ENCODE measurements at regions not wholly inside any gene's neighbourhood (a gene's known extent, or its start where the extent isn't known, plus 50 kb on each side); places are given as distances from the start of the nearest gene placed in this dataset.
"Not testable (repeated sequence)": the region's sequence is repeated elsewhere in the genome, so short reads cannot be mapped to it uniquely, and the experiment has no call there.

GRCh38 chr17:37828651-37829124 is 83.8 kb upstream of the HNF1B start:
- ATAC-seq, result no peak

DNA sequence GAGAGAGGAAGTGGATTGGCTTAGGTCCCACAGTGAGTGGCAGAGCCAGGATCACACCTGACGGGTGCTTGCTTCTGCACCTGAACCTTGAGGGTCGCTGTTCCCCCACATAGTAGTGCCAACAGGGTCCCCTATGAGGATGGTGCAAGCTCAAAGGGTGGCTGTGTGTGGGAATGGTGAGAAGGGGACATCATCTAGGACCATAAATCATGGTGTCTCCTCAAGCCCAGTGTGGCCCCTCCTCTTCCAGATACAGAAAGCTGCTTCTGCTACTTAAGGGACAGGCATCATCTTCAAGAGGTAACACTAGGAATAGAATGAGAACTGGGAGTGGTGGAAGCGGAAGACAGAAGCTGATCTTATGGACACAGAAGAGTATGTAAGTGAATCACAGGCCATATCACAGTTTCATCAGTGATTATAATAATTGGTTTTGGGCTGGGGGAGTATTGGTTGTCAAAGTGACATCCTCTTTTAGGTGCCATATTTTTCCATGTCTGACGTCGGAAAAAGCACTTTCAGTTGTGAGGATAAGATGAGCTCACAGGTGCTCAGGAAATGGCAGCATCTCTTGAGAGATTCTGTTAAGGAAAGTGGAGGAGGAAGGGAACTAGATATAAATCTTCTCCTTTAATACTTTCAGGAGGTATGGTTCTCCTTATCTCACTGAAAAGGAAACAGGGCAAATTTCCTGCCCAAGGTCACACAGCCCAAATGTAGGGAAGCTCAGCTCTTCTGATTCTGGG is 83.2 kb upstream of the HNF1B start:
- no peak for ATAC-seq

DNA sequence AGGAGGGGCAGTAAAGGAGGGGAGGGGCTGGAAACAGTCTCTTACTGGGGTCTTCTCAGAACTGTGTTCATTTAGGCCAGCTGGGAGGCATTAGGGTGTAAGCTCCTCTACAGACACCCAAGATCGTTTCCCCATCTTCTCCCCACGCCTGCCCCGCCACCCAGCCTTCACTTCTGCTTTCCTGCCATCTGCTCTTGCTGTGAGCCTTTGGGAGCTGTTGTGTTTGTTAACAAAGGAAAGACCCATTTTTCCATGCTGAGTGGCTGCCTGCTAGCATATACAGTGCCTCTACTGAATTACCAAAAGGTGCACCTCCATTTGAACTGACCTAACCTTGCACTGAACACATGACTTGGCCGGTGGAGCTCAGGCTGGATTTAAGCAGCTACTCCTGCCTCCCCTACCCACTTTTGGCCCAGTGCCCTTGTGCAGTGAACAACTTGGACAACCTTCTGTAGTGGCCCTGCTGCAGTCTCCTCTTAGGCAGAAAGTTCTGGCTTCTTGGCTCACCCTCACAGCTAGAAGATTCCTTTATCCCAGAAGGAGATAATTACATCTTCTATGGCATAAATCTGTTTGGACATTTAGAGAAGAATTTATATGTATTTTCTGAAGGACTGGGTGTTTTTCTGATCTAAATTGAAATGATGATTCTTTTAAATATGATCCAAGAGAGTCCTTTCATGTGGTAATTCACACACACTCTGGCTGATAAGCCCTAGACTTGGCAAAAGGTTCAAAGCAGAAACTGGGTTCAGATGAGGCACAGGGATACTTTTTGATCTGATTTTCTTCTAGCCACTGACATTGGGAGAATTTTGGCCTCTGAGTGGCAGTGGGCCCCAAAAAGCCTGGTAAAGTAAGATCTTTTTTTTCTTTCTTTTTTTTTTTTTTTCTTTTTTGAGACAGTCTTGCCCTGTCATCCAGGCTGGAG is 81.9 kb upstream of the HNF1B start:
- no peak for ATAC-seq

DNA sequence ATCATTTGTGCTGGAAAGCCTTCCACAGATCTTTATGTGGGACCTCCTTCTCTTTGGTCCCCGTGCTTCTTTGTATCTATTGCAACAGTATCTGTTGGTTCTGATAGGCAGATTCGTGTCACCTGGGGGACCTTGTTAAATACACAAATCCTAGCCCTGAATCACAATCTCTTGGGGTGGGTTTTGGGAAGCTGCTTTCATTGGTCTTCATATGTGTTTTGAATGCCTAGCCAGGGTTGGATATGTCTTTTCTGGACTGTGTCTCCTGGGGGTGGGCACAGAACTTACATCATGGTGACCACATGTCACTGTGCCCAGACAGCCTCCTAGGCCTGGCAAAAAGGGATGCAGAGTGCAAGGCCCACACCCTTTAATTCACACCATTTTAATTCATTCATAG is 81.0 kb upstream of the HNF1B start:
- ATAC-seq, result no peak

DNA sequence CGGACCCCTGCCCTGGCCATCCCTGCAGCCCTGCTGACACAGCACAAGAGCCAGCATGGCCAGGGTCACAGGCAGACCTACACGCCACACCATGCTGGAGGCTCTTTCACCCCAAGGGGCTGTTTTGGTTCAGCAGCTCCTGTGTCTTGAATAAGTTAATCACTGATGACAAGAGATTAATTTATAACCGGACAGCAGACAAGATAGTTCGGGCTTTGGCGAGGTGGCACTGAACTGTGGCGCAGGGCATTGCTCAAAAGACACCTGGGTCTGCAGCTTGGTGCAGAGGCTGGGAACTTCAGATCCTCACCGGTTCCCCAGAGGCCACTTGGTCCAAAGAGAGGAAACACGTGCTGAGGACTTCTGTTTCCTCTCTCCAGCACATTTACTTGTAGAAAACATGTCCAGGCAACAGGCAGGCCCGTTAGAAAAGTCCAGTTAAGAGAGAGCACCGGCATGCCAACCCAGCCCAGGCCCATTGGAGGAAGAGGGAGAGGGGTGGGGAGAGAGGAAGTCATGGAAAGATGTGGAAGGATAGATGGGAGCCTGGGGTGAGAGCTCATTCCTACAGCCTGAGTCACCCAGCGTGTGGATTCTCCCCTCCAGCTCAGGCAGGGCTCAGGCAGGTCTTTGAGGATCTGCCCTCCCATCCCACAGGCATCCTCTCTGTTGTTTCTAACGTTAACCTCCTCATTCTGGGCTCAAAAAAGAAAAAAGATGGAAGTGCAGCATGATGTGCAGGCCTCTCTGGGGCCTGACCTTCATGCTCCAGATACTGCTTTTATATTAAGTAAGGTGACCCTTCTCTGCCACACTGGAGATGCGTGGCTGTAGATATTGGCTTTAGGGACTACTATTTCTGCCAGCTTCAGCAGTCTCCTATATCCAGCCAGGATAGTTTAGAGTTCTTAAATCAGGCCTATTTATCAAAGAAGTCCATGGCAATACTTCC is 80.0 kb upstream of the HNF1B start:
- ATAC-seq, result no peak

GRCh38 chr17:37823996-37824395 is 79.1 kb upstream of the HNF1B start:
- ATAC-seq, result no peak

- ATAC-seq, result no peak
These were observed 76.3 kb upstream of the HNF1B start for GRCh38 chr17:37820995-37821713.

DNA sequence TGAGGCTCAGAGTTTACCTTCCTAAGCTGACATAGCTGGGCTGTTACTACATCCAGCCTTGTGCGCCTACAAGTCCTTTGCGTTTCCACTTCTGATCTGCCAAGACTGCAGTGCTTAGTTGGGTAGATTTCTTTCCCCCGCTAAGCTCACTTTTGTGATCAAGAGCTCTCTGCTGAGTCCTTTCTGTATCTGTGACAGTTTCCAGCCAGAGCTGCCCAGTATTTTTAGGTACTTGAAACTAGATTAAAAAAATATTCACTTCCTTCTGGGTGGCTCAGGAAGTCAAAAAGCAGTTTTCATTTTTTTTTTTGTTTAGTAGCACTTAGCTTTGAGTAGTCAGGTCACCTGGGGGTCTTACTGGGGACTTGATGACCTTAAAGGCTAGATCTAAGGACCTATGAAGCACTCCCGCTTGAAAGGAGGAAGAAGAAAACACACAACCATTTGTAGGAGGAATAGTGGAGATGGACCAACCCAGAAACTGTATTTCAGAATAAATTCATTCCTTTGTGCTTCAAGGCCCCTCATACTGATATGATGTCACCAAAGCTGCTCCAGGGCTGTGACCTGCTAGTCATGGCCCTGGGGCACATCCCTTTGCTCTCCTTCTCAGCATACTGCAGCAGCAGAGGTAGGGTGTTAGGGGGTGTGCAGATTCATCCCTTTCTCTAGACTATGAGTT is 75.6 kb upstream of the HNF1B start:
- ATAC-seq, result no peak

GRCh38 chr17:37818689-37819088 is 73.8 kb upstream of the HNF1B start:
- ATAC-seq, result no peak

- ATAC-seq, result no peak
These were observed 72.1 kb upstream of the HNF1B start for GRCh38 chr17:37816950-37817349.

- no peak for ATAC-seq
These were observed 70.7 kb upstream of the HNF1B start for GRCh38 chr17:37815536-37815935.

DNA sequence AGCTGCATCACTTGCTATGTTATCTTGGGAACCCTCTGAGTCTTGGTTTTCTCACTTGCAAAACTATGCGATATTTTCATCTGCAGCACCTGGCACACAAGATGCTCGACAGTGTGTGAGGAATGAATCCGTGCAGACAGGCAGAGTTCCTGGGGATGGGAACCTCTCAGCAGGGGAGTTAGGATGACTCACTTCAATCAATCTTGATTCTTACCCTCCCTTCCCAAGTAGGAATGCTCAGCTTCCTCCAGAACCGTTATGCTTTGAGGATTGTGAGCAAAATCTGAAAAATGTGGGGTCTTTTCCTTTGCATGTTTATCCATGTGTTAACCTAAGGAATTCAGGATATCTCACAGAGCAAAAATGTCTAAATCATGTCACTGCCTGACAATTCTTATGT is 68.9 kb upstream of the HNF1B start:
- ATAC-seq, result no peak

DNA sequence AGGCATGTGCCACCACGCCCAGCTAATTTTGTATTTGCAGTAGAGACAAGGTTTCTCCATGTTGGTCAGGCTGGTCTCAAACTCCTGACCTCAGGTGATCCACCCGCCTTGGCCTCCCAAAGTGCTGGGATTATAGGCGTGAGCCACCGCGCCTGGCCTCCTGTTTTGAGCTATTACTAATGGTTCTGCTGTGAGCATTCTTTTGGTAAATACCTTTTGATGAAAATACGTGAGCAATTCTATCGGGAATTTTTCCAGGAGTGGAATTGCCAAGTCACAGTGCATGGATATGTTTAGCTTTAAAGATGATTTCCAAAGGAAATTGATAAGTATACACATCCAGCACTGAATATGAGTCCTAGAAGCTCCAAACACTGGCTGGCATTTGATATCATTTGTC is 64.0 kb upstream of the HNF1B start:
- not testable (repeated sequence) for ATAC-seq

- ATAC-seq, result no peak
These were observed 58.0 kb upstream of the HNF1B start for GRCh38 chr17:37802712-37803416.

GRCh38 chr17:37802061-37802595 is 57.3 kb upstream of the HNF1B start:
- no peak for ATAC-seq

DNA sequence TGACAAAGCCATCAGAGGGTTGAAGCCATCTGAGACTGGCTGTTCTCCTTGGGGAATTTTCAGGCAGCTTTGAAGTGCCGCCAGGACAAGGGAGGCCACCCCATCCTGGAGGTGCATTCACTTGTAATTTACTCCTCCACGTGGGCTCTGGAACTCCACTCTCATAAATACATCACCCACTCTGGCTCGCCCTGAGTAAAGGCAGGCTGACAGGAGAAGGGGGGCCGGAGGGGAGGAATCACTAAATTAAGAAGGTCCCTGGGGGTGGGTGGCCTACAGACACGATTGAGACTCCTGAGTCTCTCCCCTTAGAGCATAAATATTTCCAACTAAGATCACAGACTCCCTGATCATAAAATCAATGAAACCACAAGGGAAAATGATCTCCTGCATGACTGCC is 56.3 kb upstream of the HNF1B start:
- no peak for ATAC-seq

GRCh38 chr17:37797206-37797605 is 52.3 kb upstream of the HNF1B start:
- no peak for ATAC-seq

GRCh38 chr17:37796076-37796475 is 51.2 kb upstream of the HNF1B start:
- ATAC-seq, result no peak

Measured in activated CD4-positive, CD25-positive, alpha-beta regulatory T cell treated with anti-CD3 and anti-CD28 coated beads, Interleukin-2, amount 50 U/mL, for 24 hours (primary cell).